GM12874 (cell line): ENCODE measurements at regions not wholly inside any gene's neighbourhood (a gene's known extent, or its start where the extent isn't known, plus 50 kb on each side); places are given as distances from the start of the nearest gene placed in this dataset.

Source experiments
- CTCF ChIP-seq: IDR thresholded peaks from 2 replicates; pipeline ENCODE4 v1.5.1; 2011; ENCODE audit warnings: low read depth, mild to moderate bottlenecking, control low read depth, low read length, moderate library complexity; ENCODE audit not compliant: insufficient read depth

DNA sequence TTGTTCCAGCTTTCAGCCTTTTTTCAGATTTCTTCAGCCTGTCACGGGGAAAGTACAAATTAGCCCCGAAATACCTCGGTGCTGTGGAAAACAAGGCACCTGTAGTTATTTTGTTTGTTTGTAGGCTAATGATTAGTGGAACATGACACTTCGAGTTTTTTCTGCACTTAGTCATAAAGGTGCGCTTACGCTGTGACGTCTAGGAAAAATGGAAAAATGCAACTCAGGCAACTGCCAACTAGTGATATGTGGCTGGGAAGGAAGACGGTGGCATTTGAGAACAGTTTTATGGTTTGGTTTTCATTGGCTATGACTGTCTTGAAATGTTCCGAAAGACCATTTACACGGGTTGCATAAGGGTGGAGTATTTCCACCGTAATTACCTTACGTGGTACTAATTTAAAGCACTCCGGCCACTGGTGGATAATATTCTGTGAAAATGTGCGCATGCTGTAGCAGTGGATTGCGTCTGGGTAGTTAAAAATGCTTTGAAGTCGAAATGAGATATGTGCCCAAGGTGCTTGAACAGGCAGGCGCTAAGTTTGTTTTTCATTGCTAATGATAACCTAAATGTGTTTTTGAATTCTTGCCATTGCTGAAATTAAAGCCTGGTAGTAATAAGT is 94.5 kb upstream of the CELF2 start:
- TF ChIP-seq CTCF = no peak

DNA sequence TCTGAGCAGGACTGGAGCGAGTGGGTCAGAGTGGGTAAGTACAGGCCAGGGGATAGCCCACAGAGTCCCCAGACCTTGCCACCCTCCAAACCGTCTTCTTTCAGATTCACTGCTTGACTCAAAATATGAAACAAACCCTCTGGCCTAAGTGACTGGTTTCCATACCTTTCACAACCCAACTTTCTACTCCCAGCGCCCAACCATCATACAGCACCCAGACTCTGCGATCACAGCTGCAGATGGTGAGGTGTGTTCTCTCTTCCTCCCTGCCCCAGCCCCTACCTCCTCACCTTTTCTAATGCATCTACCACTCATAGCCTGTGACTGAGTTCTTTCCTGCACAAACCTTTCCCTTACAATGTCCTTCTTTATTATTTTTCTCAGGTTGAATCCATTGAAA is 92.0 kb upstream of the CELF2 start:
- no peak for TF ChIP-seq CTCF

DNA sequence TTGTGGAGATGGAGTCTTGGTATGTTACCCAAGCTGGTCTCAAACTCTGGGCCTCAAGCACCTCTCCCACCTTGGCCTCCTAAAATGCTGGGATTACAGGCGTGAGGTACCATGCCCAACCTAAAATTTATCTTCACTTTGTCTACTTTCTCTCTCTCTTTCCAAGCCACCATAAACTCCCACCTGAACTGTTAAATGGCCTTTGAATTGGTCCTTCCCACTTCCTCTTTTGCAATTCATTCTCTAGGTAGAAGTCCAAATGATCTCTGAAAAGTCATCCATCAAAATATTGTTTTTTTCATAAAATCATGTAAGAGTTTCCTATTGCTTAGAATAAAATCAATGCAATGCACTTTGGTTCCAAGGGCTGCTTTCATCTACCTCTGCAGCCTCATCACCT is 90.1 kb upstream of the CELF2 start:
- TF ChIP-seq CTCF = no peak

DNA sequence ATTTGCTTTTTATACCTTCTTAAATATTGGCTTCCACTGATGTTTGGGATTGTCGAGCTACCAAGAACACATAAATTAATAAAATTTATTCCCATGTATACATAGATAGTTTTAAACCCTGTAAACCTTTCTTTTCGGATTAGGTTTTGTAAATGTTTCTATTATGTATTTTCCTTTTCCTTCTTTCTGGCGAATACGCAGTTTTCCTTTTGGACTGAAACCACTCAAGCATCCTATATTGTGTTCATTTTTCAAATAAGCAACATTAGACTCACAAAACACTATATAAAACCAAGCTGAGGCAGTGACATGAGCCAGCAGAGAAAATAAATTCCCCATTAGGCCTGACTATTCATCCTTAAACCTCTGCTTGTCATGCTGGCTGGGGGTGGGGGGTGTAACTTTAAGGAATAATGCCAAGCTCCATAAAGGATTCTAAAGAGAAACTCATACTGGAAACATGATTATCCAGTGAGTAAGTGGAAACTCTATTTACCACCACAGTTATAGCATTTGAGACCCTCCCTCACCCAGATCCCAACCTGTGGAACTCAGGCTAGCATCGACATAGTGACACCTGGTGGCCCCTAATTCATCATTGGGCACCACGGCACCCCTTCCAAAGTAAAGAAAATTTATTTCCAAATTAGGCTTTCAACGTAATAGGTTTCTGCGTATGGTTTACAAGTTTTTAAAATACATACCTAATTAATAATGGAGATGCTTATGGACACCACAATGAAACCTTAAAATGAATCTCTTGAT is 86.5 kb upstream of the CELF2 start:
- TF ChIP-seq CTCF = no peak

DNA sequence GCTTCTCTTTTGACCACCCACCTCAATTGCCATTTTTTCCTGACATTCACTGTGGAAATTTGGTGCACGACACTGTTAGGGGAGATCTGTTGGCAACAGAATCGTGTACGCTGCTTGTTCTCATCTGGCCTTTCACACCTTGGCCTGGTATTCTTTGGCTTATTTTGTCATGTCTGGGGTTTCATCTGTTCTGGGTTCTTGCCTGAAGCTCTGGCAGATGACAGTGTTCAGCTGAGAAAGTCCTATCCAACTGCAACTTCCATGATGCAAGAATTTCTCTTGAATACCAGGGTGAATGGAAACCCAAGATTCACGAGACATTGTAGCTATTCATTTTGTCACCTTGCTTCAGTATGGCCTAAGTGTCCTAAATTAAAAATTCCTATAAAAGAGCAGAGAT is 82.6 kb upstream of the CELF2 start:
- no peak for TF ChIP-seq CTCF

GRCh38 chr10:10938676-10939075 is 79.0 kb upstream of the CELF2 start:
- TF ChIP-seq CTCF = no peak

DNA sequence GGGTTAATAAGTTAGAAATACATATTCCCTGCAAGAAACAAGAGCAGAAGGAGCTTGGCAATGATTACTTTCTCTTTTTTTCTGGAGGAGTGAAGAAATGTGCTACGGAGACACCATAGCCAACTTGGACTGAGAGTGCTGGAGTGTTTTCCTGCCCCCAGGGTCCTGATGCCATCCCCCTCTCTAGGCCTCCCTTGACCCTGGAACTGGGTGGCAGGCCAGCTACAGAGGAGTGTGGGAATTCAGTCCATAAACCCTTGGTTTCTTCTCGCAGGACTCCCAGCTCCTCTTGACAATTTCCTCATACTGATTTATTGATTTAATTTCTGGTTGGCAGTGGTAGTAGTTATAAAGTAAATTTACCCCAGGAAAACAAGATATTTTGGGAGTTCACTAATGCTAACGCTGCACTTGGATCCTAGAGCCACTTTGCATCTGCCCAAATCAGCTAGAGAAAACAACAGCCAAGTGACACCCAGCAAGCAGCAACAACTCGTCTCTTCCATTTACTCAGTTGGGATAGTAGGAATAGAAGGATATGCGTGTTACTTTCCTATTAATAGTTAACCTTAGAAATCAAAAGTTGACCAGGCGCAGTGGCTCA is 76.4 kb upstream of the CELF2 start:
- no peak for TF ChIP-seq CTCF
